HCT116 (cell line): ENCODE measurements at regions not wholly inside any gene's neighbourhood (a gene's known extent, or its start where the extent isn't known, plus 50 kb on each side); places are given as distances from the start of the nearest gene placed in this dataset.
"Not testable (repeated sequence)": the region's sequence is repeated elsewhere in the genome, so short reads cannot be mapped to it uniquely, and the experiment has no call there.

ENCODE experiments used
- ATAC-seq: fragments of 200-7000 bp; cut with Tn5 transposase; 2 replicates; pipeline ENCODE4 v1.9.1; 2020; ENCODE audit warnings: mild to moderate bottlenecking, moderate library complexity
- BruUV-seq: library from RNA; stranded (reverse); fragments of 400-500 nt; replicated peaks from 2 replicates; lab custom pipeline; 2021; lab: Mats Ljungman, UMichigan
- CTCF ChIA-PET: fragments of 300-600 bp; sonication (Branson Sonifier 250); formaldehyde crosslinking; loops from one replicate; lab custom pipeline; 2021; ENCODE audit warnings: antibody characterized with exemption; lab: Charles Lee
- POLR2A ChIA-PET: fragments of 300-600, 350-600 bp; sonication (Branson Sonifier 250); formaldehyde crosslinking; loops from one replicate; lab custom pipeline; 2021; ENCODE audit warnings: antibody characterized with exemption; lab: Charles Lee
- RAD21 ChIA-PET, 2 experiments: fragments of 300-600 bp; sonication (Branson Sonifier 250); formaldehyde crosslinking; loops; one replicate each; lab custom pipeline; 2023; ENCODE audit warnings: low total read pairs in 2 of 2; ENCODE audit not compliant: uncharacterized antibody in 2 of 2, unreplicated experiment in 2 of 2, low non-redundant PET in 1 of 2; lab: Charles Lee
- DNase-seq: peaks from one replicate; pipeline ENCODE4 v3.0.0-alpha.2; 2010; ENCODE audit warnings: low read depth, low spot score
- H2AFZ ChIP-seq: fragments of 200-600 bp; shearing (Covaris generic), sonication (generic); 2 replicates; pipeline ENCODE4 v1.6.1; 2017; ENCODE audit warnings: low read depth, mixed run types, mixed read lengths, antibody characterized with exemption, low read length; ENCODE audit not compliant: poor library complexity, severe bottlenecking
- H3K27ac ChIP-seq: 2 replicates; pipeline ENCODE4 v1.5.1; 2012; ENCODE audit warnings: low read depth, low read length
- H3K27me3 ChIP-seq: fragments of 200-600 bp; sonication (generic); 2 replicates; pipeline ENCODE4 v1.6.1; 2016; ENCODE audit warnings: mixed run types, low read length, mixed read lengths; ENCODE audit not compliant: insufficient read depth
- H3K36me3 ChIP-seq, 2 experiments: fragments of 200-500 bp in 1 of 2; fragments of 200-600 bp in 1 of 2; sonication (Bioruptor generic) in 1 of 2; sonication (generic) in 1 of 2; 2 replicates each; pipeline versions ENCODE4 v1.5.1 to v1.6.1; 2014 to 2016; ENCODE audit warnings: low read length in 2 of 2, inconsistent platforms in 1 of 2, mixed read lengths in 1 of 2, mixed run types in 1 of 2; ENCODE audit not compliant: insufficient read depth in 2 of 2, control insufficient read depth in 1 of 2
- H3K4me1 ChIP-seq, 2 experiments: fragments of 200-600 bp in 1 of 2; sonication (generic) in 1 of 2; 2 replicates each; pipeline versions ENCODE4 v1.5.1 to v1.6.1; 2012 to 2017; ENCODE audit warnings: low read length in 2 of 2, inconsistent platforms in 1 of 2, mild to moderate bottlenecking in 1 of 2, mixed read lengths in 1 of 2, mixed run types in 1 of 2, moderate library complexity in 1 of 2; ENCODE audit not compliant: insufficient read depth in 2 of 2, control insufficient read depth in 1 of 2
- H3K4me2 ChIP-seq: fragments of 200-600 bp; sonication (generic); 2 replicates; pipeline ENCODE4 v1.6.1; 2017; ENCODE audit warnings: mixed run types, low read length, mixed read lengths
- H3K4me3 ChIP-seq, 2 experiments: fragments of 200-600 bp in 1 of 2; sonication (generic) in 1 of 2; replicated peaks in 1 of 2; 2 replicates each; pipeline ENCODE4 v1.5.1; 2011 to 2016; ENCODE audit warnings: low read length in 2 of 2, control low read depth in 1 of 2, low read depth in 1 of 2, mild to moderate bottlenecking in 1 of 2, mixed read lengths in 1 of 2, mixed run types in 1 of 2
- H3K79me2 ChIP-seq: fragments of 200-600 bp; sonication (generic); 2 replicates; pipeline ENCODE4 v1.6.1; 2017; ENCODE audit warnings: mild to moderate bottlenecking, mixed run types, low read length, moderate library complexity, mixed read lengths; ENCODE audit not compliant: insufficient read depth
- H3K9ac ChIP-seq: fragments of 200-600 bp; sonication (generic); 2 replicates; pipeline ENCODE4 v1.6.1; 2016; ENCODE audit warnings: low read length, mixed read lengths
- H3K9me2 ChIP-seq: fragments of 200-600 bp; sonication (generic), shearing (Covaris generic); 2 replicates; pipeline ENCODE4 v1.6.1; 2017; ENCODE audit warnings: mixed run types, mild to moderate bottlenecking, moderate library complexity; ENCODE audit not compliant: insufficient read depth
- H3K9me3 ChIP-seq, 2 experiments: fragments of 200-500 bp in 1 of 2; fragments of 200-600 bp in 1 of 2; sonication (Bioruptor generic) in 1 of 2; sonication (generic) in 1 of 2; 2 replicates each; pipeline ENCODE4 v1.6.1; 2014 to 2017; ENCODE audit warnings: low read length in 2 of 2, mixed read lengths in 2 of 2, inconsistent platforms in 1 of 2, low read depth in 1 of 2, mild to moderate bottlenecking in 1 of 2, mixed run types in 1 of 2, moderate library complexity in 1 of 2; ENCODE audit not compliant: control insufficient read depth in 1 of 2, insufficient read depth in 1 of 2
- H4K20me1 ChIP-seq: fragments of 200-600 bp; sonication (generic), shearing (Covaris generic); 2 replicates; pipeline ENCODE4 v1.6.1; 2017; ENCODE audit warnings: mixed run types, mild to moderate bottlenecking, moderate library complexity; ENCODE audit not compliant: insufficient read depth
- intact Hi-C: fragments of 100-400 bp; cut with micrococcal nuclease; formaldehyde crosslinking; loops from 2 replicates; pipeline ENCODE4 v1.10.0; 2022

DNA sequence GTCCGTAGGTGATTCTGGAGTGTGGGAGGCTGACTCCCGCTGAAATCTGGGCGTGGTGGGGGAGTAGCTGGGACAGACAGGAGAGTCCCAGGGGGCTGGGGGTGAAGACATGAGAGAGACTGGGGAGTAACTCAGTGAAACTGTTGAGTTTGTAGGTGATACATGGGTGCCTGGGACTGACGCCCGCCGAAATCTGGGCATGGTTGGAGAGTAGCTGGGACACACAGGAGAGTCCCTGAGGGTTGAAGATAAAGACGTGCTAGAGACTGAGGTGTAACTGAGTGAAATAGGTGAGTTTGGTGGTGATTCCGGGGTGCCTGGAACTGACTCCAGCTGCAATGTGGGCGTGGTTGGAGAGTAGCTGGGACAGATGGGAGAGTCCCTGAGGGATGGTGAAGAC lies 299.8 kb downstream of the CWH43 start:
- H3K27ac ChIP-seq, H3K79me2 ChIP-seq, DNase-seq, POLR2A ChIA-PET, H3K9me2 ChIP-seq, H4K20me1 ChIP-seq, H3K36me3 ChIP-seq, H3K27me3 ChIP-seq, ATAC-seq, H3K4me3 ChIP-seq, H3K9me3 ChIP-seq, CTCF ChIA-PET, RAD21 ChIA-PET, H3K9ac ChIP-seq, intact Hi-C loops, H3K4me1 ChIP-seq, H2AFZ ChIP-seq, H3K4me2 ChIP-seq, BruUV-seq: not testable (repeated sequence)

GRCh38 chr4:49286926-49287745 lies 301.1 kb downstream of the CWH43 start:
- BruUV-seq, RAD21 ChIA-PET, H3K4me1 ChIP-seq, H3K9me3 ChIP-seq, H3K36me3 ChIP-seq, ATAC-seq, H3K4me3 ChIP-seq, DNase-seq, H4K20me1 ChIP-seq, CTCF ChIA-PET, H3K4me2 ChIP-seq, H3K27me3 ChIP-seq, intact Hi-C loops, H3K27ac ChIP-seq, H2AFZ ChIP-seq, POLR2A ChIA-PET, H3K9me2 ChIP-seq, H3K9ac ChIP-seq, H3K79me2 ChIP-seq: not testable (repeated sequence)

GRCh38 chr4:49287893-49288292 lies 301.8 kb downstream of the CWH43 start:
- DNase-seq, result peak; percentile 3
- ATAC-seq, H2AFZ ChIP-seq, H3K27ac ChIP-seq, H3K27me3 ChIP-seq, RAD21 ChIA-PET, CTCF ChIA-PET, H3K9me3 ChIP-seq, H3K4me1 ChIP-seq, POLR2A ChIA-PET, H3K9ac ChIP-seq, intact Hi-C loops, H3K4me3 ChIP-seq, H4K20me1 ChIP-seq, H3K79me2 ChIP-seq, H3K9me2 ChIP-seq, BruUV-seq, H3K36me3 ChIP-seq, H3K4me2 ChIP-seq: not testable (repeated sequence)

GRCh38 chr4:49288796-49289195 lies 302.7 kb downstream of the CWH43 start:
- H3K9me3 ChIP-seq, H3K9me2 ChIP-seq, H3K4me1 ChIP-seq, DNase-seq, H3K27me3 ChIP-seq, BruUV-seq, H3K36me3 ChIP-seq, H3K4me2 ChIP-seq, H4K20me1 ChIP-seq, H3K27ac ChIP-seq, ATAC-seq, H3K9ac ChIP-seq, CTCF ChIA-PET, intact Hi-C loops, RAD21 ChIA-PET, H3K79me2 ChIP-seq, H3K4me3 ChIP-seq, H2AFZ ChIP-seq, POLR2A ChIA-PET: not testable (repeated sequence)
